OCI-LY7 (cell line): ENCODE measurements at regions not wholly inside any gene's neighbourhood (a gene's known extent, or its start where the extent isn't known, plus 50 kb on each side); places are given as distances from the start of the nearest gene placed in this dataset.
A peak's percentile ranks its signal among the peaks of the same experiment; 100 is the strongest.

ENCODE experiments used
- BruUV-seq: library from RNA; stranded (reverse); fragments of 400-500 nt; replicated peaks from 2 replicates; lab custom pipeline; 2021; lab: Mats Ljungman, UMichigan
- CTCF ChIA-PET: fragments of 300-600 bp; sonication (Branson Sonifier 250); formaldehyde crosslinking; loops from one replicate; lab custom pipeline; 2022; ENCODE audit warnings: antibody characterized with exemption; ENCODE audit not compliant: unreplicated experiment; lab: Charles Lee
- POLR2A ChIA-PET: fragments of 300-600 bp; sonication (Branson Sonifier 250); formaldehyde crosslinking; loops from one replicate; lab custom pipeline; 2022; ENCODE audit warnings: antibody characterized with exemption; lab: Charles Lee
- DNase-seq: peaks from one replicate; pipeline ENCODE4 v3.0.0-alpha.2; 2015; ENCODE audit warnings: low spot score
- H2AFZ ChIP-seq: fragments of 200-600 bp; sonication (generic), shearing (Covaris generic); 2 replicates; pipeline ENCODE4 v1.6.1; 2014; ENCODE audit warnings: mild to moderate bottlenecking, antibody characterized with exemption, low read length, moderate library complexity
- H3K27ac ChIP-seq: fragments of 200-600 bp; sonication (generic); 2 replicates; pipeline ENCODE4 v1.5.1; 2014; ENCODE audit warnings: mixed run types, low read depth, mild to moderate bottlenecking, moderate library complexity, low read length, inconsistent platforms; ENCODE audit not compliant: poor library complexity, severe bottlenecking
- H3K36me3 ChIP-seq: fragments of 200-600 bp; sonication (generic); 2 replicates; pipeline ENCODE4 v1.6.1; 2014; ENCODE audit warnings: mild to moderate bottlenecking, antibody characterized with exemption, low read length, moderate library complexity, mixed read lengths; ENCODE audit not compliant: insufficient read depth
- H3K4me1 ChIP-seq: fragments of 200-600 bp; sonication (generic); 2 replicates; pipeline ENCODE4 v1.5.1; 2014; ENCODE audit warnings: mild to moderate bottlenecking, low read length; ENCODE audit not compliant: insufficient read depth, poor library complexity, severe bottlenecking
- H3K4me2 ChIP-seq: fragments of 200-600 bp; sonication (generic); 2 replicates; pipeline ENCODE4 v1.6.1; 2014; ENCODE audit warnings: mild to moderate bottlenecking, low read length
- H3K4me3 ChIP-seq: fragments of 200-600 bp; sonication (generic); 2 replicates; pipeline ENCODE4 v1.5.1; 2014; ENCODE audit warnings: mild to moderate bottlenecking, low read depth, low read length; ENCODE audit not compliant: poor library complexity, severe bottlenecking
- H3K79me2 ChIP-seq: fragments of 200-600 bp; sonication (generic); 2 replicates; pipeline ENCODE4 v1.6.1; 2016; ENCODE audit warnings: low read depth, mild to moderate bottlenecking, low read length, moderate library complexity, mixed read lengths; ENCODE audit not compliant: insufficient read depth
- H3K9me2 ChIP-seq: fragments of 200-600 bp; sonication (generic); 2 replicates; pipeline ENCODE4 v1.6.1; 2016; ENCODE audit warnings: mild to moderate bottlenecking, low read length, mixed read lengths; ENCODE audit not compliant: insufficient read depth
- H3K9me3 ChIP-seq: fragments of 200-600 bp; sonication (generic); 2 replicates; pipeline ENCODE4 v1.6.1; 2014; ENCODE audit warnings: mild to moderate bottlenecking, mixed run types, low read length, mixed read lengths
- H4K20me1 ChIP-seq: fragments of 200-600 bp; sonication (generic); 2 replicates; pipeline ENCODE4 v1.6.1; 2014; ENCODE audit warnings: mild to moderate bottlenecking, antibody characterized with exemption, low read length, moderate library complexity, mixed read lengths; ENCODE audit not compliant: insufficient read depth
- CTCF ChIP-seq: fragments of 200-600 bp; sonication (generic); conservative IDR thresholded peaks from 2 replicates; pipeline ENCODE4 v1.5.1; 2014; ENCODE audit warnings: mild to moderate bottlenecking, antibody characterized with exemption, low read length, moderate library complexity, mixed read lengths
- EZH2phosphoT487 ChIP-seq: fragments of 200-600 bp; sonication (generic); IDR thresholded peaks from 2 replicates; pipeline ENCODE4 v1.6.1; 2018; ENCODE audit warnings: low read depth, borderline replicate concordance, mild to moderate bottlenecking, mixed run types, antibody characterized with exemption, low read length, moderate library complexity, mixed read lengths
- intact Hi-C: fragments of 100-400 bp; cut with micrococcal nuclease; formaldehyde crosslinking; loops from one replicate; pipeline ENCODE4 v1.10.0; 2022; ENCODE audit not compliant: unreplicated experiment

DNA sequence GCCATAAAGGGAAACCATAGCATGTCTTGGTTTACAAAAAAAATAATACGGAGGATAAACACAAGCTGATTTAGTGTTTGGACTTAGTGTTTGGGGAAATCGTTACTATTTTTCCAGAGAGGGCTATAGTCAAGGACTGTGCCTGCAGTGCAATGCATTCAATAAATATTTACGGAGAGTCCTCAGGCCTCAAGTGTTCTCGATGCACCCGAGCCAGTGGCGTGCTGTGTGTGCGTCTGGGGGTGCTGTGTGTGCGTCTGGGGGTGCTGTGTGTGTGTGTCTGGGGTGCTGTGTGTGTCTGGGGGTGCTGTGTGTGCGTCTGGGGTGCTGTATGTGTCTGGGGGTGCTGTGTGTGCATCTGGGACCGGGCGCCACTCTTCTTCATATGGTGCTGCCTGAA, 71.7 kb upstream of the GTF3A start:
- Histone ChIP-seq H3K36me3 (no peaks in the 10 kb centered on the region), H3K9me3 (peaks cover 4% of the 10 kb centered on the region; the same call in 1 of the 2 replicates), H3K4me3 (no peak overlapping the region), H3K9me2 (no peaks in the 10 kb centered on the region), H3K4me2 (peak overlapping the region; percentile 46), H3K79me2 (no peaks in the 10 kb centered on the region), H4K20me1 (no peaks in the 10 kb centered on the region), H3K4me1 (peaks cover 16% of the 10 kb centered on the region), H2AFZ (peak overlapping the region; percentile 94; the same call in 1 of the 2 replicates), H3K27ac (no peak overlapping the region)
- ChIA-PET POLR2A (interaction anchor here (0.6 to 0.7 kb wide), 2 partner anchors 19 to 51 kb away, joined by 3 to 4 read pairs; no protein-coding TSS in a partner anchor), CTCF (no interaction called here)
- DNase-seq: no peak
- TF ChIP-seq EZH2phosphoT487: no peak
- TF ChIP-seq CTCF: no peak
- BruUV-seq: no TSS peak
- intact Hi-C loops: no loop called here

- Histone ChIP-seq H3K4me2 (peak overlapping the region; percentile 46), H3K4me3 (peak overlapping the region; percentile 28), H3K79me2 (no peaks in the 10 kb centered on the region), H3K27ac (no peak overlapping the region), H3K4me1 (peaks cover 11% of the 10 kb centered on the region), H2AFZ (peak overlapping the region; percentile 94), H3K9me2 (no peaks in the 10 kb centered on the region), H3K9me3 (peaks cover 4% of the 10 kb centered on the region; the same call in 1 of the 2 replicates), H4K20me1 (no peaks in the 10 kb centered on the region), H3K36me3 (no peaks in the 10 kb centered on the region)
- TF ChIP-seq EZH2phosphoT487 (no peak), CTCF (no peak)
- CTCF ChIA-PET: no interaction called here
- POLR2A ChIA-PET: interaction anchor here (0.7 kb wide), 1 partner anchor 19 kb away, joined by 4 read pairs; no protein-coding TSS in a partner anchor
- no TSS peak for BruUV-seq
- peak; percentile 38 for DNase-seq
- intact Hi-C loops: no loop called here
These were observed 71.2 kb upstream of the GTF3A start for GRCh38 chr13:27353166-27353583.

DNA sequence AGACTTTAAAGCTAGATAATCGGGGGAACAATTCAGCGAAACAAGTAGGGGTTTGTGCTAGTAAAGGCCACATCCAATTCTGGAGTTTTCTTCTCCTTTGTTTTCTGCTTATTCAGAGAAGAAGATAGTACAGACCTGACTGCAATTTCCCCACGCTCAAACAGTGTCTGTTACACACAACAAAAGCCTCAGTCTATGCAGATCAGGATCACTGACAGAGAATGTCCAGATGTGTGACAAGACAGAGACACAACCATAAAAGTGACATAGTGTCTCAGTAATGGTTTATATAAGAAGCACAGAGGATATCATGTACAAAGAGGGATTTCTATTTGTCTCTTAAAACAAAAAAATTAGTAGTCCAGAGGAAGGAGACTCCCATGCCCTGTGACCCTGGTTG, 70.7 kb upstream of the GTF3A start:
- H3K4me3 ChIP-seq: no peak overlapping the region
- peaks cover 8% of the 10 kb centered on the region for H3K4me1 ChIP-seq
- peak overlapping the region; percentile 46 for H3K4me2 ChIP-seq
- TF ChIP-seq EZH2phosphoT487: no peak
- no peak for TF ChIP-seq CTCF
- peaks cover 4% of the 10 kb centered on the region; the same call in 1 of the 2 replicates for H3K9me3 ChIP-seq
- H3K36me3 ChIP-seq: no peaks in the 10 kb centered on the region
- H3K9me2 ChIP-seq: no peaks in the 10 kb centered on the region
- DNase-seq: no peak
- H4K20me1 ChIP-seq: no peaks in the 10 kb centered on the region
- H3K27ac ChIP-seq: no peak overlapping the region
- intact Hi-C loops: no loop called here
- BruUV-seq: no TSS peak
- ChIA-PET POLR2A (no interaction called here), CTCF (no interaction called here)
- H3K79me2 ChIP-seq: no peaks in the 10 kb centered on the region
- peak overlapping the region; percentile 94 for H2AFZ ChIP-seq
